HEK293T (cell line): ENCODE measurements at regions not wholly inside any gene's neighbourhood (a gene's known extent, or its start where the extent isn't known, plus 50 kb on each side); places are given as distances from the start of the nearest gene placed in this dataset.

Experiments
- ARNT ChIP-seq: fragments of 450-650 bp; IDR thresholded peaks from 2 replicates; pipeline ENCODE4 v1.6.1; 2017; ENCODE audit warnings: mild to moderate bottlenecking
- BHLHE40 ChIP-seq: fragments of 450-650 bp; IDR thresholded peaks from 2 replicates; pipeline ENCODE4 v1.6.1; 2016; ENCODE audit warnings: mild to moderate bottlenecking, moderate library complexity, borderline replicate concordance
- FOXA1 ChIP-seq: fragments of 450-650 bp; IDR thresholded peaks from 2 replicates; pipeline ENCODE4 v1.6.1; 2016; ENCODE audit warnings: mild to moderate bottlenecking
- FOXK2 ChIP-seq: fragments of 450-650 bp; IDR thresholded peaks from 2 replicates; pipeline ENCODE4 v1.6.1; 2016; ENCODE audit warnings: mild to moderate bottlenecking
- FOXM1 ChIP-seq: fragments of 450-650 bp; IDR thresholded peaks from 2 replicates; pipeline ENCODE4 v1.6.1; 2017; ENCODE audit warnings: mild to moderate bottlenecking, borderline replicate concordance
- SP1 ChIP-seq: fragments of 450-650 bp; IDR thresholded peaks from 2 replicates; pipeline ENCODE4 v1.6.1; 2017
- SUZ12 ChIP-seq: fragments of 450-650 bp; IDR thresholded peaks from 2 replicates; pipeline ENCODE4 v1.6.1; 2016; ENCODE audit warnings: mild to moderate bottlenecking
- TARDBP ChIP-seq: fragments of 450-650 bp; IDR thresholded peaks from 2 replicates; pipeline ENCODE4 v1.6.1; 2016
- TF ChIP-seq, protein P1 (sequence below): fragments of 450-650 bp; IDR thresholded peaks from 2 replicates; pipeline ENCODE4 v1.6.1; 2016

DNA sequence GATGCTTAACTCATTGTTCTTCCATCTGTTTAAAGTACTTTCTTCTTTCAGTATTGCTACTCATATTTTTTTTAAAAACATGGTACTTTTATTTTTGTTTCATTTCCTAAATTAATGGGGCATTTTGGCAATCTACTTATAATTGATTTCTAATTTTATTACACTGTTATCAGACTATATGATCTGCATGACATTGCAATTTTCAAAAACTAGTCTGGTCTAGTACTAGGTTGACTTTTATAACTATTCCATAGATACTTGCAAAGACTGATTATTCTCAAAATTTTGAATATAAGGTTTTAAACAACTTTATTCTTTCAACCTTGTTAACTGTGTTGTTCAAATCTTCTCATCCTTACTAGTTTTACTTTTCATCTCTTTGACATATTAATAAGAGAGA is 63.9 kb upstream of the MVB12B start:
- no peak for TF ChIP-seq FOXK2
- TF ChIP-seq FOXA1, result no peak
- TF ChIP-seq TARDBP, result no peak
- TF ChIP-seq FOXM1, result no peak
- TF ChIP-seq SP1, result no peak
- no peak for TF ChIP-seq SUZ12
- TF ChIP-seq ARNT, result no peak
- TF ChIP-seq, protein P1, sequence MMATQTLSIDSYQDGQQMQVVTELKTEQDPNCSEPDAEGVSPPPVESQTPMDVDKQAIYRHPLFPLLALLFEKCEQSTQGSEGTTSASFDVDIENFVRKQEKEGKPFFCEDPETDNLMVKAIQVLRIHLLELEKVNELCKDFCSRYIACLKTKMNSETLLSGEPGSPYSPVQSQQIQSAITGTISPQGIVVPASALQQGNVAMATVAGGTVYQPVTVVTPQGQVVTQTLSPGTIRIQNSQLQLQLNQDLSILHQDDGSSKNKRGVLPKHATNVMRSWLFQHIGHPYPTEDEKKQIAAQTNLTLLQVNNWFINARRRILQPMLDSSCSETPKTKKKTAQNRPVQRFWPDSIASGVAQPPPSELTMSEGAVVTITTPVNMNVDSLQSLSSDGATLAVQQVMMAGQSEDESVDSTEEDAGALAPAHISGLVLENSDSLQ, result no peak
- TF ChIP-seq BHLHE40, result no peak
